ENCODE measurements at regions not wholly inside any gene's neighbourhood (a gene's known extent, or its start where the extent isn't known, plus 50 kb on each side); places are given as distances from the start of the nearest gene placed in this dataset.
A peak's percentile ranks its signal among the peaks of the same experiment; 100 is the strongest.

DNA sequence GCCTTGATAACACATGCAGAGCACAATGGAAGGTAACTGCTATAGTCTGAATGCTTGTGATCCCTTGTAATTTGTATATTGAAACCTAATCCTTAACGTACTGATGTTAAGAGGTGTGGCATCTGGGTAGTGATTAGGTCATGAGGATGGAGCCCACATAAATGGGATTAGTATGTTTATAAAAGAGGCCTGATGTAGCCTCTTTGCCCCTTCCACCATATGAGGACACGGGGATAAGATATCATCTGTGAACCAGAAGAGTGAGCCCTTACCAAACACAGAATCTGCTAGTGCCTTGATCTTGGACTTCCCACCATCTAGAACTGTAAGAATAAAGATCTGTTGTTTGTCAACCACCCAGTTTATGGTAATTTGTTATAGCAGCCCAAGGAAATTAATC is 1074.2 kb upstream of the INTU start:
- no peak for DNase-seq

DNA sequence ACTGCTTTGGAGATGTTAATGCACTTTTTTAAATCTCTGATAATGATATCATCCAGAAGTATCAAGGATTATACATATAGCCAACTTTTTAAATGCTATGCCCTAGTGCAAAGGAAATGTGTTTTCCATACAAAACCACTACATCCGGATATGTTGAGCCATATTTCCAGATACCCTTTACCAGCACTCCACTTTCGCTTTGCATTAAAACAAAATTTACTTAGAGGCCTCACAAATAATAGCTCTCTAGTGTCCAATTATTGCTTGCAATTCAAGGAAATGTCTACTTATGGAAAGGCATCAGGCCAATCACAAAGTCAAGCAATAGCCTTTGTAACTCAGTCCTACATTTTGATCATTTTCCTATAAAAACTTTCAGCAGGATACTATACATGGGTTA is 1072.8 kb upstream of the INTU start:
- no peak for DNase-seq

- no peak for DNase-seq
Observed at GRCh38 chr4:126560794-126561193, 1072.0 kb upstream of the INTU start.

- DNase-seq = no peak
Observed at GRCh38 chr4:126563389-126563788, 1069.4 kb upstream of the INTU start.

- no peak for DNase-seq
Observed at GRCh38 chr4:126564283-126564854, 1068.4 kb upstream of the INTU start.

DNA sequence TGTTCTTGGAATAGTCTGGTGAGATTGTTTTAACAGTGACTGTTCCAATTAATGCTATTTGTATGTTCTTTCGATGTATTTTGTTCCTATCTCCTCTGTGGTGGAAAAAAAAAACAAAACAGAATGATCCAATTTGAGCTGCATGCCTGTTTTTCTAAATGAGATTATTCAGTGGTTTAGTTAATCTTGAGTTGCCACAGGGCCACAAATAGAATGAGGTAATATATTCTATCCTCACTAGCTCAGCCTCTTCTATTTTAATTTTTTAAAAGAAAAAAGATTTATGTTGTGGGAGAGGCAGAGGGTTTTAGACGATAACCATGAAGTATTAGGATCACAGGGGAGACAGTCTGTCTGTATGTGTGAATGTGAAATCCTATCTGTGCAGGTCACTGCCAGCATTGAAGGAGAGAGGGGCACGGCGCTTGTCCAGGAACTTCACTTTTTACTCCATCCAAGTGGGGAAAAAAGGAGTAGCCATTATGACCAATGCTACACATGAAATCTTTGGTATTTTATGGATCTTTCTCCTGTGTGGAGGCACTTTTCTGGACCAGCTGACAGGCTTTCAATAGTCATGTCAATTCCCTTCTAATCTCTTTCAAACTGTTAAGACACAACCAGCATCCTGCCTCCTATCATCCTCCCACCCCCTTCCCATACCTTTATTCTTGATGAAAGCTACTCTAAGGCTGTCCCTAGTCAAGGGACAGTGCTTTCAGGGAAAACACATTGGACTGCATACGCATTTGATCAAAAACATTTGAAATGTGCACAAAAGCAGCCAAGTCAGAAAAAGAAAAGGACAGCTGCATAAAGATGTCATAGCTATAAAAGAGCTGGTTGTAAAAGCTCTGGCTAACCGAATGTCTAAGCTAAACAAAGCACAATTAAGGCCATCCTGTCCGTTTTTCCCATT is 1063.8 kb upstream of the INTU start:
- DNase-seq = no peak

DNA sequence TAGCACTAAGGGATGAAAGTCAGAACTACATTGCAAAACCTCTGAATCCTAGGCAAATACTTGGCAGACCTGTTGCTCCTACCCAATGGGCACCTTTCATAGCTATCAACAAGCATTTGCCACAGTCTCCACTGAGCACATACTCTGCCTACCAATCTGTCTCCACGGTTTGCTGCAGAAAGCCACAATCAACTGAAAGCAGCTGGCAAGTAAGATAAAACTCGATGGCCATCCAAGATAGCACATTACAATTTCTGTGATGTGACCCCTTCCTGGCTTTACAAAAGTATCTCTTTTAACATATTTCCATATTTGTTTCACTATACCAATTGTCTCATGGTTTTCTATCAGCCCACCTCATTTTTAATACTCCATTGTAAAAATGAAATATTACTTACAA is 1060.5 kb upstream of the INTU start:
- no peak for DNase-seq

DNA sequence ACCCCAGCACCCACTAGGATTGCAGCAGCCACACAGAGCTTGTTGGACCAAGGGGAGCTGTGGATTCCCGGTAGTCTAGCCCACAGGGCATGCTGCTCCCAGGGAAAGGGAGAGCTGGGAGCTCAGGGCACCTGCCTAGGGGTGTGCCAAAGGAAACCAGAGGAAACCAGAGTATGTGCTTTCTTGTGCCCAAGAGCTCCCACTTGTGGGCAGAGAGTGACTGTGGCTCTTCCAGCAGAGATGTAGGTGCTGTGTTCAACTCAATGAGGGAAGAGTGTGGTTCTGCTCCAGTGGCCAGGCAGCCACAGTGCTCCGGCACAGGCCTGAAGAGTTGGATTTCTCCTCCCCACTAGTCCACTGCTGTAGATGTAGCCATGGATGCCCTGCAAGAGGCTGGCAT is 1050.0 kb upstream of the INTU start:
- DNase-seq = no peak

- no peak for DNase-seq
Observed at GRCh38 chr4:126583509-126583908, 1049.2 kb upstream of the INTU start.

DNA sequence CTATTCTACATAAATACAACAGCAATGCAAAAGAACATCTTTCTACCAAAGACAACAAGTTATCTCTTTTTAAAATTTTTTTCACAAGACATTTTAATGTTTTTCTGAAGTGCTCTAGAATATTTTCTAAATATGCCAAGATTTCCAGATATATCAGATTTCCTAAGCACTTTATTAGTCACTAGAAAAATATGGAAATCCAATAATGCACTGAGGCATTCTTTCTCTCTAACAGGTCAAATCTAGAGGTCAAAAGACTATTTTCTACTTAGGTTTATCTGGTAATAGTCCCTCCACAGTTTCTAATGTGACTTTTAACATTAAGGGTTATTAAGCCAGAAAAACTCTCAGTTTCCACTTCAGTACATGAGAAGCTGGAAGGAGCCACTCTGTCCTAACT is 1041.2 kb upstream of the INTU start:
- no peak for DNase-seq

DNA sequence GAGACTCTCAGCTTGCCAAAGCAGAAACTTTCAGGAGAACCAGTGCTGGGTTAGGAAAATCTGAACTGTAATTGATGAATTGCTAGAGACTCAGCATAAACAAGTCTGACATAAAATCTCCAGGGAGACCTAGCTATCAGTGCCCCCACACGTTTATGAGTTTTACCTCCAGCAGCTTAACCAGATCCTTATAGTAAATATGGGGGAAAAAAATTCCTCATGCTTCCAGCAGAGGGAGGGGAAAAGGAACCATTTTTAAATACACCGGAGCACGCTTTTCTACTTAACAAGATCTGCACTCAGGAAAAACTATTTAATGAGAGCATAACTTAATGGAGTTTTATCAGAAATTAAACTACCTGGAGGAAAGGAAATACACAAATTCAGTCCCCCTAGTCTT is 1040.7 kb upstream of the INTU start:
- DNase-seq = no peak

DNA sequence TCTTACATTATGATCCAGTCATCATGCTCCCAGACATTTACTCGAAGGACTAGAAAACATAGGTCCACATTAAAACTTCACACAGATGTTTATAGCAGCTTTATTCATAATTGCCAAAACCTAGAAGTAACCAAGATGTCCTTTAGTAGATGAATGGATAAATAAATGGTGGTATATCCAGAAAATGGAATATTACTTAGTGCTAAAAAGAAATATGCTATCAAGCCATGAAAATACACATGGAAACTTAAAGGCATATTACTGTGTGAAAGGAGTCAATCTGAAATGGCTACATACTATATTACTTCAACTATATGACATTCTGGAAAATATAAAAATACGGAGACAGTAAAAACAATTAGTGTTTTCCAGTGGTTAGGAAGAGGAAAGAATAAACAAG is 1039.1 kb upstream of the INTU start:
- DNase-seq = no peak

DNA sequence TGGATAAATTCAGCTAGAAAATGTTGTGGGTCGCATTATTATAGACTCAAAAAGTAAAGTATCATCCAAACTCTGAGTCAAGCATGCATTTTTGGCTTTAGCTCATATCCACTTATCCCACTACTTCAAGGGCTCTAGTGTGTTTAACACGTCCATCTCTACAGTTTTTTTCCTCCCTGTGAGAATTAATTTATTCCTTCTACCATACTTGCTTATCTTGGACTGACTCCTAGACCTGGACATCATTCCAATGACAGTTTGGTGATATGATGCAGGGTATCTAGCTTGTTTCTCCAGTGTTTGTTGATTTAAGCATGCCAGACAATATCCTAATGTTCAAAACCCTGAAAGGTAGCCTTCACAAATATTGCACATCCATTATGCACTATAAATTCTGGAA is 1037.1 kb upstream of the INTU start:
- no peak for DNase-seq

- DNase-seq = no peak
Observed at GRCh38 chr4:126599746-126600145, 1033.0 kb upstream of the INTU start.

- no peak for DNase-seq
Observed at GRCh38 chr4:126603210-126603609, 1029.5 kb upstream of the INTU start.

GRCh38 chr4:126603825-126604224 is 1028.9 kb upstream of the INTU start:
- no peak for DNase-seq

- DNase-seq = peak; percentile 20
Observed at GRCh38 chr4:126604268-126604867, 1028.4 kb upstream of the INTU start.

DNA sequence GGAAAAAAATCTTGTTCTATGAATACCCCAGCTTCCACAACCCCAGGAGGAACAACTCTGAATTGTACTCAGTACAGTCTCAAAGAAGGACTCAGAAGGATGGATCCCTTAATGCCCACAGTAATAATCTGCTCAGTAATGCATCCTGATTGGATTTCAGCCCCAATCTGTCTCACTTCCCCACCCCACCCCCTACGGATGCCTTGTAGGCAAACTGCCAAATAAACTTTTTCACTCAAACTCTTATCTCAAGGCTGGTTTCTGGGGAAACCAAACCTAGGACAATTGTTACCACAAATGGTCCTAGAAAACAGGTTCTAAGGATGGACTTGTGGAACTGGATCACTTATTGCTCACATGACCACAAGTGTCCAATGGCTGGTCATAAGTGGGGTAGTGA is 1021.8 kb upstream of the INTU start:
- DNase-seq = no peak

DNA sequence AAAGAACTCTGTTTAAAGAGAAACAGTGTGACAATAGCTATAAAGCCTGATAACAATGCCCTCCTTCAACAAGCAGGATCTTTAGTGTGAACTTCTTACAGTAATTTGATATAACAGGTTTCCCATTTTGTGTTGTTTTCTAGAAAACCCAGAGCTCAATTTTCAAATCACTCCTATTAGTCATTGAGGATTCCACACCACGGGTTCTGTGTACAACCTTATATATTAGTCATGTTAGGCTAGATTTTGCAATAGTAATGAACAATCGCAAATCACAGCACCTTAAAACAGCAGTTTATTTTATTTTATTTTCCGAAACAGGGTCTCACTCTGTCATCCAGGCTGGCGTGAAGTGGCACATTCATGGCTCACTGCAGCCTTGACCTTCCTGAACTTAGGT is 1020.9 kb upstream of the INTU start:
- no peak for DNase-seq

GRCh38 chr4:126614356-126614855 is 1018.4 kb upstream of the INTU start:
- DNase-seq = no peak

DNA sequence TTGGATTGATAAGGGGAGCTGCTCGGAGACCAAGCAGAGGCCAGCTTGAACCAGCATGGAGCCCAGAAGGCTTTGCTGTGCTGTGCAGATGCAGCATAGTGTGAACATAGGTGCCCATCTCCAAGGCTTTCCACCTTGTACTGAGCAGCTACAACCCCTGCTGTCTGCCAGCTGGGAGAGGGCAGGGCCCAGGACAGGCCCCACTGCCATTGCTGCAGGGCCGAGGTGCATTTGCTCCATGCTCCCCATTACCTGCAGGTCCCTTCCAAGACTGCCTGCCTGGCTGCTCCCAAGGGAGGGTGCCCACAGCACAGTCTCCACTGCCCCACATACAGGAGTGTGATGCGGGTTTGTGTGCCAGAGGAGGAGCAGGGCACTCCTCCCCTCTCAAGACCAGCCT is 1016.0 kb upstream of the INTU start:
- DNase-seq = no peak

DNA sequence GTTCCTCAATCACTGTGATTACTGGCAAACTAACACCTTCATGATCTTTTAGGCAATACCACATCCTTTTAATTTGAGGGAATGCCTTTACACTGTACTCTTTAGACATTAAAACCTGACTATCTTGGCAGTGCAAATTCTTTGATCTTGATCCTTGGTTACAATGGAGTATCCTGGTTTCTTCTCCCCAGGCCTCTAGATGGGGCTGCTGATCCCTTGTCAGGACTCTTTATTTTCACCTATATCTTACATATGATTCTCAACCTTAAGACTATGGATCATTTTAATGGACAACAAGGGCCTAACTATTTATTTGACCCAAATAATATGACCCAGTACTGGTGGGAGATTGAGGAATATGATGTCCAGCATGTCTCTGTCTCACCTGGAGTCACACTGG is 1005.5 kb upstream of the INTU start:
- no peak for DNase-seq

DNA sequence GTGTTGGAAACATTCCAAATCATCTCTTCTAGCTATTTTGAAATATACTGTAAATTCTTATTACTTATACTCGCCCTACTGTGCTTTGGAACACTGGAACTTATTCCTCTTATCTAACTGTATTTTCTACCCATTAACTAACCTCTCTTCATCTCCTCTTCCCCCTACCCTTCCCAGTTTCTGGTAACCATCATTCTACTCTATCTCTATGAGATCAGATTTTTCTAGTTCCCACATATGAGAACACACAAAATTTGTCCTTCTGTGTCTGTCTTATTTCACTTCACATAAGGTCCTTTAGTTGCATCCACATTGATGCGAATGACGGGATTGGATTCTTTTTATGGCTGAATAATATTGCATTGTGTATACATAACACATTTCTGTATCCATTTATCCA is 1003.8 kb upstream of the INTU start:
- no peak for DNase-seq

- DNase-seq = no peak
Observed at GRCh38 chr4:126630230-126630629, 1002.5 kb upstream of the INTU start.
